ENCODE measurements at regions not wholly inside any gene's neighbourhood (a gene's known extent, or its start where the extent isn't known, plus 50 kb on each side); places are given as distances from the start of the nearest gene placed in this dataset.
"Not testable (repeated sequence)": the region's sequence is repeated elsewhere in the genome, so short reads cannot be mapped to it uniquely, and the experiment has no call there.

DNA sequence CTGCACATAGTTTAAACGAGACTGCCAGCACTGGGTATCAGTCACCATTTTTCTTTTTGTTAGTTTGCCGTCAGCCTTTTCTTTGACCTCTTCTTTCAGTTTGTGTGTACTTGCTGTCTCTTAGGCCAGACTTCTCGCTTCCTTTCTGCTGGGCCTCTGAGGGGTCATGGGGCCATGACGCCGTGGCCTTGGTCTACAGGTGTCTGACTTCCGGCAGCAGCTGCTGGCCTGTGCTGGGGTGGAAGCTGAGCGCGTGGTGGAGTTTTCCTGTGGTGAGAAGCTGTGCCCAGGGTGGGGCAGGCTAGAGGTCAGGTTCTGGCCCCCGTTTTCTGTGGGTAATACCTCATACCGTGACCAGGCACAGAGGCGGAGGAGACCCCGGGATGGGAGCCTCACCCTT, 101.6 kb upstream of the PZP start:
- CTCF ChIA-PET; POLR2A ChIA-PET; H3K27ac ChIP-seq (ENCODE audit: low read depth, low read length); DNase-seq (ENCODE audit: low read depth, low spot score); H3K4me3 ChIP-seq (ENCODE audit: low read depth, low read length); H3K9me3 ChIP-seq (ENCODE audit: control insufficient read depth, insufficient read depth, low read length); H3K27me3 ChIP-seq (ENCODE audit: control insufficient read depth, insufficient read depth, low read length): not testable (repeated sequence)

- H3K27ac ChIP-seq (ENCODE audit: low read depth, low read length); DNase-seq (ENCODE audit: low read depth, low spot score); H3K9me3 ChIP-seq (ENCODE audit: control insufficient read depth, insufficient read depth, low read length); CTCF ChIA-PET; POLR2A ChIA-PET; H3K27me3 ChIP-seq (ENCODE audit: control insufficient read depth, insufficient read depth, low read length); H3K4me3 ChIP-seq (ENCODE audit: low read depth, low read length): not testable (repeated sequence)
Observed at GRCh38 chr12:9308745-9309144, 100.5 kb upstream of the PZP start.

DNA sequence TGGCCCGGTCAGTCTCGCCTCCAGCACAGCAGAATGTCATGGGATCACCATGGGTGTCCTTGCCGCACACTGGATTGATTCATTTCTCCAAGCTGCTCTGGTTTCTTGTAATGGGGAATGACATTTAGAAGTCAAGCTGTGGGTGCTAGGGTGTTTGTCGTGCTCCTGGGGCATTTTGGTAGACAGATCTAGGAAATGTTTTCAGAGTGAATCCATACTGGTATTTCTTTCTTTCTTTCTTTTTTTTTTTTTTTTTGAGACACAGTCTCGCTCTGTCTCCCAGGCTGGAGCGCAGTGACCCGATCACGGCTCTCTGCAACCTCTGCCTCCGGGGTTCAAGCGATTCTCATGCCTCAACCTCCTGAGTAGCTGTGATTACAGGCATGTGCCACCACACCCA, 100.0 kb upstream of the PZP start:
- H3K9me3 ChIP-seq (ENCODE audit: control insufficient read depth, insufficient read depth, low read length); H3K27ac ChIP-seq (ENCODE audit: low read depth, low read length); DNase-seq (ENCODE audit: low read depth, low spot score); H3K4me3 ChIP-seq (ENCODE audit: low read depth, low read length); H3K27me3 ChIP-seq (ENCODE audit: control insufficient read depth, insufficient read depth, low read length); POLR2A ChIA-PET; CTCF ChIA-PET: not testable (repeated sequence)

GRCh38 chr12:9307255-9307654, 99.1 kb upstream of the PZP start:
- H3K27me3 ChIP-seq (ENCODE audit: control insufficient read depth, insufficient read depth, low read length); H3K27ac ChIP-seq (ENCODE audit: low read depth, low read length); POLR2A ChIA-PET; H3K4me3 ChIP-seq (ENCODE audit: low read depth, low read length); DNase-seq (ENCODE audit: low read depth, low spot score); H3K9me3 ChIP-seq (ENCODE audit: control insufficient read depth, insufficient read depth, low read length); CTCF ChIA-PET: not testable (repeated sequence)

DNA sequence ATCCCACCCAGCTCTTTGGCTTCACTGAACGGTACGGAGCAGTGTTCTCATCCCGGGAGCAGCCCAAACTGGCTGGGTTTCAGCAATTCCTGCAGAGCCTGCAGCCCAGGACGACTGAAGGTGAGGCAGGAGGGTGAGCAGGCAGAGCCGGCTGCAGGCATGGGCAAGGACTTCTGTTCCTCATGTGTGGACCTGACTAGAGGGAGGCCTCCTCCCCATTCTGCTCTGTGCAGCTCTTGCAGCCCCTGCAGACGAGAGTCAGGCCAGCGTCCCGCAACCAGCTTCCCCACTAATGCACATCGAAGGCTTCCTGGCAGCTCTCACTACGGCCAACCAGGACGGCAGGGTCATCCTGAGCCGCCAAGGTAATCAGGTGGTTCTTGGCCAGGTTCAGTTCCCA, 97.8 kb upstream of the PZP start:
- DNase-seq (ENCODE audit: low read depth, low spot score); POLR2A ChIA-PET; H3K9me3 ChIP-seq (ENCODE audit: control insufficient read depth, insufficient read depth, low read length); CTCF ChIA-PET; H3K27me3 ChIP-seq (ENCODE audit: control insufficient read depth, insufficient read depth, low read length); H3K4me3 ChIP-seq (ENCODE audit: low read depth, low read length); H3K27ac ChIP-seq (ENCODE audit: low read depth, low read length): not testable (repeated sequence)

- CTCF ChIA-PET; DNase-seq (ENCODE audit: low read depth, low spot score); H3K27ac ChIP-seq (ENCODE audit: low read depth, low read length); H3K4me3 ChIP-seq (ENCODE audit: low read depth, low read length); POLR2A ChIA-PET; H3K27me3 ChIP-seq (ENCODE audit: control insufficient read depth, insufficient read depth, low read length); H3K9me3 ChIP-seq (ENCODE audit: control insufficient read depth, insufficient read depth, low read length): not testable (repeated sequence)
Observed at GRCh38 chr12:9304540-9304939, 96.3 kb upstream of the PZP start.

GRCh38 chr12:9295872-9296271, 87.7 kb upstream of the PZP start:
- DNase-seq (ENCODE audit: low read depth, low spot score); H3K27ac ChIP-seq (ENCODE audit: low read depth, low read length); H3K27me3 ChIP-seq (ENCODE audit: control insufficient read depth, insufficient read depth, low read length); CTCF ChIA-PET; H3K9me3 ChIP-seq (ENCODE audit: control insufficient read depth, insufficient read depth, low read length); POLR2A ChIA-PET; H3K4me3 ChIP-seq (ENCODE audit: low read depth, low read length): not testable (repeated sequence)

DNA sequence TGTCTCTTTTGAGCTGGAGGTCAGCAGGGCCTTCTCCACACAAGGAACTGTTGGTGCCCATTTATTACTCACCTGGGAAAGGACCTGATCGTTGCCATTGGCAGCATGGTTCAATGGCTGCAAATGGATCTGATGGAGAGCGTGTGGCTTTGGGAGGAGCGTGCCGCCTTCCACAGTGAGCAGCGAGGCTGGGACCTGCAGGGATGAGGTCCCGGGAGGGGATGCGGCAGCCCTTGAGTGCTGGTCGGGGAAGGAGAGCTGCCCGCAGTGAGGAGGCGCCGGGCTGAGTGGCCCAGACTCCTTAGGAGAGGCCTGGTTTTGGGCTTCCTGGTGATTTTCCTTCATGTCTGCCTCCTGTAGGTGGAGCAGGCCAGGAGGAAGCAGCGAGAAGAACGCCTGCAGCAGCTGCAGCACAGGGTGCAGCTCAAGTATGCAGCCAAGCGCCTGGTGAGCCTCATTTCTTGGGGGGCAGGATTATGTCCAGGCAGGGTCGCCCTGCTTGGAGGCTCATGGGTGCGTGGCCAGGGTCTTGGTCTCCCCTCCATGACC, 86.0 kb upstream of the PZP start:
- H3K27me3 ChIP-seq (ENCODE audit: control insufficient read depth, insufficient read depth, low read length); DNase-seq (ENCODE audit: low read depth, low spot score); H3K9me3 ChIP-seq (ENCODE audit: control insufficient read depth, insufficient read depth, low read length); H3K4me3 ChIP-seq (ENCODE audit: low read depth, low read length); CTCF ChIA-PET; H3K27ac ChIP-seq (ENCODE audit: low read depth, low read length); POLR2A ChIA-PET: not testable (repeated sequence)

GRCh38 chr12:9293391-9293790, 85.2 kb upstream of the PZP start:
- DNase-seq (ENCODE audit: low read depth, low spot score); POLR2A ChIA-PET; CTCF ChIA-PET; H3K27me3 ChIP-seq (ENCODE audit: control insufficient read depth, insufficient read depth, low read length); H3K27ac ChIP-seq (ENCODE audit: low read depth, low read length); H3K4me3 ChIP-seq (ENCODE audit: low read depth, low read length); H3K9me3 ChIP-seq (ENCODE audit: control insufficient read depth, insufficient read depth, low read length): not testable (repeated sequence)

- H3K27ac ChIP-seq (ENCODE audit: low read depth, low read length); H3K27me3 ChIP-seq (ENCODE audit: control insufficient read depth, insufficient read depth, low read length); POLR2A ChIA-PET; H3K4me3 ChIP-seq (ENCODE audit: low read depth, low read length); H3K9me3 ChIP-seq (ENCODE audit: control insufficient read depth, insufficient read depth, low read length); DNase-seq (ENCODE audit: low read depth, low spot score); CTCF ChIA-PET: not testable (repeated sequence)
Observed at GRCh38 chr12:9289984-9290383, 81.8 kb upstream of the PZP start.

- CTCF ChIA-PET; DNase-seq (ENCODE audit: low read depth, low spot score); POLR2A ChIA-PET; H3K27ac ChIP-seq (ENCODE audit: low read depth, low read length); H3K9me3 ChIP-seq (ENCODE audit: control insufficient read depth, insufficient read depth, low read length); H3K4me3 ChIP-seq (ENCODE audit: low read depth, low read length); H3K27me3 ChIP-seq (ENCODE audit: control insufficient read depth, insufficient read depth, low read length): not testable (repeated sequence)
Observed at GRCh38 chr12:9284724-9285123, 76.5 kb upstream of the PZP start.

DNA sequence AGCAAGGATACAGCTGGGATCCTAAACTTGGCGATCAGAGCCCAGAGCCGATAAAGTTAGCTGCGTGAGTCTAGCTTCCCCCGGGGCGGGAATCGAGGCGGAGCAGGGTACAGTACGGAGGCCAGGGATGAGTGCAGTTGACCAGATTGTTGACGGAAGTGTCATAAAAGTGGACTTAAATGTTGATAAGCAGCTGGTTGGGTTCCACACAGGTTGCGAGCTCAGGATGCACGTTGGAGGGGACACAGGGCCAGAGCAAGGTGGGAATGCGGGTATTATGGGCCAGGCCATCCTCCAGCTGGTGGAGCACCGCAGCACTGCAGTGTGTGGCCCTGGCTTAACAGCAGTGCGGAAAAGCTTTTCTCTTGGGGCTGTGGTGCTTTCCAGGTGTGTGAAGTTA, 76.0 kb upstream of the PZP start:
- POLR2A ChIA-PET; CTCF ChIA-PET; H3K27ac ChIP-seq (ENCODE audit: low read depth, low read length); H3K9me3 ChIP-seq (ENCODE audit: control insufficient read depth, insufficient read depth, low read length); H3K27me3 ChIP-seq (ENCODE audit: control insufficient read depth, insufficient read depth, low read length); DNase-seq (ENCODE audit: low read depth, low spot score): not testable (repeated sequence)
- peak overlapping the region; percentile 45 for H3K4me3 ChIP-seq (ENCODE audit: low read depth, low read length)

DNA sequence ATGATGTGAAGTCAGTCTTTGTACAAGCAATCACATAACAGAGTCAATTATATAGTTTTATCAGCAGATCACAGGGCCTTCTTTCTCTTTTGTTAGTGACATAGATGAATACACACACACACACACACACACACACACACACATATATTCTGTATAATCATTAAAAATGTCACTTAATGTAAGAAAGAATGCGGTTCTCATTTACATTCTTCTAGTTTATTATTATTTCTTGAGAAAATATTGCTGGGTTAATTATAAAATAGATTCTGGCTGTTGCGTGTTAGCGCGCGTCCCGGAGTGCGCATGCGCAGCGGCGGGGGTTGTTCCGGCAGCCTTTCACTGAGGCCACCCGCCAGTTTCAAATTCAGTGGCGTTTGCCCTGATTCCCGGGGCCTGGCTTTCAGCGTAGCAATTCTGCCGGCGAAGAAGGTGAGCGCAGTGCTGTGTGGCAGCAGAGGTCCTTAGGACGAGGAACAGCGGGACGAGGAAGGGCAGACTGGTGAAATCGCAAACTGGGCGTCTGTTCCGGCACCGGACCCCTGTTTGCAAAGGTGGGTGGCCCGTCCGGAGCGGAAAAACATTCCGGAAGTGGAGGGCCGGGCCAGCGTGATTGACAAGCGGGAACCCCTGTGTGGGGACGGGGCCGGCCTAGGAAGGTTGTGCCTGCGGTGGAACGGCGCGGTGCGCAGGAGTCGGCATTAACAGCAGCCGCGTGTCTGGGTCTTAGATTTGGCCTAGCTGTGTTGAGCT, 75.3 kb upstream of the PZP start:
- H3K9me3 ChIP-seq (ENCODE audit: control insufficient read depth, insufficient read depth, low read length); DNase-seq (ENCODE audit: low read depth, low spot score); POLR2A ChIA-PET; CTCF ChIA-PET; H3K27ac ChIP-seq (ENCODE audit: low read depth, low read length); H3K27me3 ChIP-seq (ENCODE audit: control insufficient read depth, insufficient read depth, low read length): not testable (repeated sequence)
- peak overlapping the region; percentile 39 for H3K4me3 ChIP-seq (ENCODE audit: low read depth, low read length)
